ENCODE measurements at regions not wholly inside any gene's neighbourhood (a gene's known extent, or its start where the extent isn't known, plus 50 kb on each side); places are given as distances from the start of the nearest gene placed in this dataset.

DNA sequence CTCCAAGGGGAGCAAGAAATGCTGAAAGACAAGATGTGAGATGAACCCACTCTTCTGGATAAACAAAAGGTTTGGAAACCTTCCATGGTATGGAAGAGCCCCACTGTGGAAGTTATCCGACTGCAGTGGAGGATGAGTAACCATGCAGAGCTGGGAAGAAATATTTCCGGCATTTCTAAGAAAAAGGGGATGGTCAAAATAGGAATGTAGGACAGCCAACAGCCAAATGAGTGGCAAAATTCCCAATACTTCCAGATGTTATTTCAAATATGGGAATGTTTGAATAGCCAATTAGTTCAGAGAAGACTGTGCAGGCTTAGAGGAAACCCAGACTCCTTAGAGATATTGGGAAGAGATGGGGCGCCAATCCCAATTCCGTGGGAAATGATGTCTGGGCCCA is 246.8 kb downstream of the RAD51AP2 start:
- TF ChIP-seq TAF1 (IDR thresholded peaks at IDR 0.05; ENCODE audit: low read depth, low read length): no peak
- TF ChIP-seq SPI1 (IDR thresholded peaks at IDR 0.05; ENCODE audit: low read depth, low read length): no peak
- TF ChIP-seq POLR2AphosphoS5 (IDR thresholded peaks at IDR 0.05; ENCODE audit: low read depth, low read length): no peak
- no peak for TF ChIP-seq POLR2A (IDR thresholded peaks at IDR 0.05; ENCODE audit: low read depth, low read length)
